Activated CD4-positive, alpha-beta T cell treated with anti-CD3 and anti-CD28 coated beads for 36 hours (primary cell): ENCODE measurements at regions not wholly inside any gene's neighbourhood (a gene's known extent, or its start where the extent isn't known, plus 50 kb on each side); places are given as distances from the start of the nearest gene placed in this dataset.
A peak's percentile ranks its signal among the peaks of the same experiment; 100 is the strongest.
"Not testable (repeated sequence)": the region's sequence is repeated elsewhere in the genome, so short reads cannot be mapped to it uniquely, and the experiment has no call there.

Source experiments
- ATAC-seq: fragments of 200-7000 bp; cut with Tn5 transposase; one replicate; pipeline ENCODE4 v1.10.0; 2021; ENCODE audit warnings: mild to moderate bottlenecking, moderate library complexity
- CTCF ChIA-PET: fragments of 350-600 bp; sonication (Branson Sonifier 250); formaldehyde crosslinking; loops from one replicate; lab custom pipeline; 2021; ENCODE audit warnings: antibody characterized with exemption; lab: Charles Lee
- POLR2A ChIA-PET: fragments of 350-600 bp; sonication (Branson Sonifier 250); formaldehyde crosslinking; loops from one replicate; lab custom pipeline; 2021; ENCODE audit warnings: antibody characterized with exemption, inconsistent platforms; lab: Charles Lee
- DNase-seq: peaks from one replicate; pipeline ENCODE4 v3.0.0-alpha.2; 2020
- H3K27ac Mint-ChIP-seq: one replicate; pipeline ENCODE4 v1.8.0; 2021; ENCODE audit warnings: mixed read lengths
- H3K27me3 Mint-ChIP-seq: one replicate; pipeline ENCODE4 v1.8.0; 2021; ENCODE audit warnings: mixed read lengths
- H3K36me3 Mint-ChIP-seq: one replicate; pipeline ENCODE4 v1.8.0; 2021; ENCODE audit warnings: low read depth, mixed read lengths
- H3K4me1 Mint-ChIP-seq: one replicate; pipeline ENCODE4 v1.8.0; 2021; ENCODE audit warnings: mixed read lengths
- H3K4me3 Mint-ChIP-seq: one replicate; pipeline ENCODE4 v1.8.0; 2021; ENCODE audit warnings: mild to moderate bottlenecking, moderate library complexity, mixed read lengths
- H3K9me3 Mint-ChIP-seq: one replicate; pipeline ENCODE4 v1.8.0; 2021; ENCODE audit warnings: low read depth, mixed read lengths
- intact Hi-C, 2 experiments: fragments of 100-400 bp; cut with DNase I in 1 of 2; cut with micrococcal nuclease in 1 of 2; formaldehyde crosslinking; loops; one replicate each; pipeline versions ENCODE4 v1.14.2 to v1.15.1; 2022 to 2024; cut with DNase I, micrococcal nuclease

- DNase-seq: no peak
- no peaks in the 10 kb centered on the region for H3K36me3 Mint-ChIP-seq
- no peaks in the 10 kb centered on the region for H3K4me1 Mint-ChIP-seq
- intact Hi-C loops: no loop called here
- ChIA-PET CTCF (no interaction called here), POLR2A (no interaction called here)
- H3K4me3 Mint-ChIP-seq: no peak overlapping the region
- H3K27me3 Mint-ChIP-seq: no peaks in the 10 kb centered on the region
- no peaks in the 10 kb centered on the region for H3K9me3 Mint-ChIP-seq
- ATAC-seq: no peak
- H3K27ac Mint-ChIP-seq: no peak overlapping the region
These were observed 330.7 kb downstream of the NR4A2 start for GRCh38 chr2:156001851-156002250.

GRCh38 chr2:155997538-155997937, 335.0 kb downstream of the NR4A2 start:
- POLR2A ChIA-PET: no interaction called here
- ATAC-seq: no peak

DNA sequence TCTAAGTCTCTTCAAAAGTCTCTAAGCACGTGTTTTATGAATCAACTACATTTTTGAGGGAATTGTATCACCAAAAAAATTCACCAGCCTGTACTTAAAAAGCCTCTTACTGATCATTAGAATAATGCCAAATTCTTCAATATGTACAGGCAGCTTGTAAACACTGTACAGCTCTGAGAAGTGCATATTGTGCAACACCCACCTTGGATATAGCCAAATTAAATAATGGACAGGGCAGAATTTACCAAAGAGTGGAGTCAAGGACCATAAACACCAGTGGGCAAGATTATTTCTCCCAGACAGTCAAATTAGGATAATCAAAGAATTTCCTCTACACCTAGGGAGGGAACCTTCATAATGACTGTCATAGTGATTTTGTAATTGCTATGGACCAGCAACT, 338.2 kb downstream of the NR4A2 start:
- ATAC-seq: no peak
- Mint-ChIP-seq H3K27me3 (no peaks in the 10 kb centered on the region), H3K27ac (no peak overlapping the region), H3K4me3 (no peak overlapping the region), H3K4me1 (no peaks in the 10 kb centered on the region), H3K36me3 (no peaks in the 10 kb centered on the region), H3K9me3 (no peaks in the 10 kb centered on the region)
- POLR2A ChIA-PET: no interaction called here
- DNase-seq: no peak
- intact Hi-C loops: no loop called here
- CTCF ChIA-PET: no interaction called here

More at GRCh38 chr2:155997538-155997937, 335.0 kb downstream of the NR4A2 start:
- intact Hi-C loops: no loop called here
- Mint-ChIP-seq H3K27me3 (no peaks in the 10 kb centered on the region), H3K27ac (no peak overlapping the region), H3K4me1 (no peaks in the 10 kb centered on the region), H3K36me3 (no peaks in the 10 kb centered on the region), H3K4me3 (no peak overlapping the region), H3K9me3 (no peaks in the 10 kb centered on the region)
- DNase-seq: no peak
- CTCF ChIA-PET: no interaction called here

- ChIA-PET CTCF (no interaction called here), POLR2A (no interaction called here)
- H3K4me1 Mint-ChIP-seq: no peaks in the 10 kb centered on the region
- no peaks in the 10 kb centered on the region for H3K9me3 Mint-ChIP-seq
- intact Hi-C loops: no loop called here
- H3K4me3 Mint-ChIP-seq: no peak overlapping the region
- DNase-seq (no peak), ATAC-seq (no peak)
- no peaks in the 10 kb centered on the region for H3K27me3 Mint-ChIP-seq
- no peaks in the 10 kb centered on the region for H3K36me3 Mint-ChIP-seq
- no peak overlapping the region for H3K27ac Mint-ChIP-seq
These were observed 348.7 kb downstream of the NR4A2 start for GRCh38 chr2:155983845-155984244.

- no peak overlapping the region for H3K4me3 Mint-ChIP-seq
- DNase-seq: no peak
- ChIA-PET CTCF (no interaction called here), POLR2A (no interaction called here)
- intact Hi-C loops: no loop called here
- no peak for ATAC-seq
- H3K27ac Mint-ChIP-seq: no peak overlapping the region
- no peaks in the 10 kb centered on the region for H3K36me3 Mint-ChIP-seq
- H3K4me1 Mint-ChIP-seq: no peaks in the 10 kb centered on the region
- H3K27me3 Mint-ChIP-seq: no peaks in the 10 kb centered on the region
- H3K9me3 Mint-ChIP-seq: no peaks in the 10 kb centered on the region
These were observed 350.4 kb downstream of the NR4A2 start for GRCh38 chr2:155982135-155982534.

DNA sequence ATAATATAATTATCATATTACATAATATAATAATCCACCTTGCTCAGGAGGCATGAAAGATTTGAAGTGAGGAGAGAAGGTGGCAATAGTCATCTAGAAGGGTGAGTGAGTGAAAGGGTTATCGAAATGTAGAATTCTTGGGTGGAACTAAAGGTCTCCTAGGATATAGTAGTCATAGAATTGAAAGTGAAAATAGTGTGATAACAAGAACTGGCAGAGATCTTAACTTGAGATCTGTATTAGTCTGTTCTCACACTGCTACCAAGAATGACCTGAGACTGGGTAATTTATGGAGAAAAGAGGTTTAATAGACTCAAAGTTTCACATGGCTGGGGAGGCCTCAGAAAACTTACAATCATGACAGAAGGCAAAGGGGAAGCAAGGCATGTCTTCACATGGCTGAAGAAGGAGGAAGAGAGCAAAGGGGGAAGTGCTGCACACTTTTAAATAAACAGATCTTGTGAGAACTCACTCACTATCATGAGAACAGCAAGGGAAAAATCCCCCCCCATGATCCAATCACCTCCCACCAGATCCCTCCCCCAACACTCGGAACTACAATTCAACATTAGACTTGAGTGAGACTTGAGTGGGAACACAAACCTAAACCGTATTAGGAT, 351.5 kb downstream of the NR4A2 start:
- intact Hi-C loops: no loop called here
- H3K4me3 Mint-ChIP-seq: no peak overlapping the region
- no peaks in the 10 kb centered on the region for H3K4me1 Mint-ChIP-seq
- ATAC-seq (peak; percentile 55), DNase-seq (no peak)
- ChIA-PET POLR2A (no interaction called here), CTCF (no interaction called here)
- no peaks in the 10 kb centered on the region for H3K36me3 Mint-ChIP-seq
- H3K9me3 Mint-ChIP-seq: no peaks in the 10 kb centered on the region
- H3K27me3 Mint-ChIP-seq: no peaks in the 10 kb centered on the region
- no peak overlapping the region for H3K27ac Mint-ChIP-seq

DNA sequence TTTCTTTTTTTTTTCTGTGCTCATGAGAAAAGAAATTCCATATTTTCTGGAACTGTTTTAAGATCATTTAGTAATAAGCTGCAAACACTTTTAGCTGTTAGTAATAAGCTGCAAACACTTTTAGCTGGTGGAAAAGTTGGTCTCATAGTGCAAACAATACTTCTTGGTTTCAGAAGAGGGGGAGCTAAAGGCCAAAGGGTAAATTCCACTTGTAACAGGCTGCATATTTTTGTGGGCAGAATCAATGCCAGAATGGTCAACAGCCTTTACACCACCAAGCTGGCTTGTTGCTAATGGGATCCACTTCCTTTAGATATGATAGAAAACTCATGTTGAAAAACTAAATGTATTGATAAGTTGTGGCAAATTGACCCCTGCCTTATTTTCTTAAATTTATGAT, 356.8 kb downstream of the NR4A2 start:
- no peaks in the 10 kb centered on the region for H3K9me3 Mint-ChIP-seq
- no peaks in the 10 kb centered on the region for H3K36me3 Mint-ChIP-seq
- ChIA-PET CTCF (no interaction called here), POLR2A (no interaction called here)
- intact Hi-C loops: no loop called here
- no peak overlapping the region for H3K4me3 Mint-ChIP-seq
- ATAC-seq (no peak), DNase-seq (no peak)
- H3K27me3 Mint-ChIP-seq: no peaks in the 10 kb centered on the region
- H3K27ac Mint-ChIP-seq: no peak overlapping the region
- H3K4me1 Mint-ChIP-seq: no peaks in the 10 kb centered on the region

DNA sequence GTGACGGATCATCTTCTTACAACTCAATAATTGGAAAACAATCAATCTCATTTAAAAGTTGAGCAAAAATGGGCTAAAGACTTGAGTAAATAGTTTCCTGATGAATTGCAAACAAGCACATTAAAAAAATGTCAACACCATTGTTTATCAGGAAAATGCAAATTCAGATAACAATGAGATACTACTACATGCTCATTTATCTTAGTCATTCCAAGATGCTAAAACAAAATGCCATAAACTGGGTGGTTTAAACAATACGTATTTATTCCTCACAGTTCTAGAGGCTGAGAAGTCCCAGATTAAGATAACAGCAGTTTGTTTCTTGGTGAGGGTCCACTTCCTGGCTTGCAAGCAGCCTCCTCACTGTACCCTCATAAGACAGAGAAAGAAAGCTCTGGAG, 359.6 kb downstream of the NR4A2 start:
- H3K36me3 Mint-ChIP-seq: no peaks in the 10 kb centered on the region
- ATAC-seq (no peak), DNase-seq (no peak)
- H3K27me3 Mint-ChIP-seq: no peaks in the 10 kb centered on the region
- ChIA-PET POLR2A (no interaction called here), CTCF (no interaction called here)
- intact Hi-C loops: no loop called here
- H3K27ac Mint-ChIP-seq: no peak overlapping the region
- H3K9me3 Mint-ChIP-seq: no peaks in the 10 kb centered on the region
- H3K4me1 Mint-ChIP-seq: no peaks in the 10 kb centered on the region
- H3K4me3 Mint-ChIP-seq: no peak overlapping the region

DNA sequence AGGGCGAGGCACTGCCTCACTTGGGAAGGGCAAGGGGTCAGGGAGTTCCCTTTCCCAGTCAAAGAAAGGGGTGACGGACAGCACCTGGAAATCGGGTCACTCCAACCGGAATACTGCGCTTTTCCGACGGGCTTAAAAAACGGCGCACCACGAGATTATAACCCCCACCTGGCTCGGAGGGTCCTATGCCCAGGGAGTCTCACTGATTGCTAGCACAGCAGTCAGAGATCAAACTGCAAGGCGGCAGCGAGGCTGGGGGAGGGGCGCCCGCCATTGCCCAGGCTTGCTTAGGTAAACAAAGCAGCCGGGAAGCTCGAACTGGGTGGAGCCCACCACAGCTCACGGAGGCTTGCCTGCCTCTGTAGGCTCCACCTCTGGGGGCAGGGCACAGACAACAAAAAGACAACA, 366.5 kb downstream of the NR4A2 start:
- DNase-seq, POLR2A ChIA-PET, H3K4me3 Mint-ChIP-seq, H3K4me1 Mint-ChIP-seq, H3K36me3 Mint-ChIP-seq, H3K9me3 Mint-ChIP-seq, CTCF ChIA-PET, intact Hi-C loops, H3K27ac Mint-ChIP-seq, H3K27me3 Mint-ChIP-seq, ATAC-seq: not testable (repeated sequence)

DNA sequence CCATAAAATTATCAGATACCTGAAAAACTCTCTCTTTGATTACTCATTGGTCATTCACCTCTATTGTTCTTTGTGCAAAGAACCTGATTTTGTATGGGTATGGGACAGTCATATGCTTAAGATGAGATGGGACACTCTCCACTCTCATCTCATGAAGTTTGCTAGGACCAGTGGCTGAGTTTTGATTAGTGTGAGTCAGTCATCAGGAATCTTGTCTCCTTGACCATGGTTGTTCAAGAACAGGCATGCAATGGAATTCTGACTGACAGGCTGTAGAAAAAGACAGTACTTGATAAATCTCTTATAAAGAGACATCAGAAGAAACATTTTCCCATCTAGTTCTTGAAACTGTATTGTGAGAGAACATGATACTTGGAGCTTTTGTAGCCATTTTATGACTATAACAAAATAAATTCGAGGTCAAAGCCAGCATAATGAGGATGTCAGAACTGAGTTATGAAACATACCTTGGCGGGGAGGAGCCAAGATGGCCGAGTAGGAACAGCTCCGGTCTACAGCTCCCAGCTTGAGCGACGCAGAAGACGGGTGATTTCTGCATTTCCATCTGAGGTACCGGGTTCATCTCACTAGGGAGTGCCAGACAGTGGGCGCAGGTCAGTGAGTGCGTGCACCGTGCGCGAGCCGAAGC, 367.0 kb downstream of the NR4A2 start:
- Mint-ChIP-seq H3K36me3 (no peaks in the 10 kb centered on the region), H3K27ac (no peak overlapping the region), H3K4me3 (no peak overlapping the region), H3K9me3 (no peaks in the 10 kb centered on the region), H3K4me1 (no peaks in the 10 kb centered on the region), H3K27me3 (no peaks in the 10 kb centered on the region)
- intact Hi-C loops: no loop called here
- CTCF ChIA-PET: no interaction called here
- no peak for DNase-seq
- ATAC-seq: no peak
- POLR2A ChIA-PET: no interaction called here

- H3K4me1 Mint-ChIP-seq: no peaks in the 10 kb centered on the region
- ChIA-PET CTCF (no interaction called here), POLR2A (no interaction called here)
- DNase-seq (no peak), ATAC-seq (no peak)
- H3K27ac Mint-ChIP-seq: no peak overlapping the region
- no peaks in the 10 kb centered on the region for H3K36me3 Mint-ChIP-seq
- no peaks in the 10 kb centered on the region for H3K27me3 Mint-ChIP-seq
- intact Hi-C loops: no loop called here
- no peaks in the 10 kb centered on the region for H3K9me3 Mint-ChIP-seq
- no peak overlapping the region for H3K4me3 Mint-ChIP-seq
These were observed 370.9 kb downstream of the NR4A2 start for GRCh38 chr2:155961641-155962040.

DNA sequence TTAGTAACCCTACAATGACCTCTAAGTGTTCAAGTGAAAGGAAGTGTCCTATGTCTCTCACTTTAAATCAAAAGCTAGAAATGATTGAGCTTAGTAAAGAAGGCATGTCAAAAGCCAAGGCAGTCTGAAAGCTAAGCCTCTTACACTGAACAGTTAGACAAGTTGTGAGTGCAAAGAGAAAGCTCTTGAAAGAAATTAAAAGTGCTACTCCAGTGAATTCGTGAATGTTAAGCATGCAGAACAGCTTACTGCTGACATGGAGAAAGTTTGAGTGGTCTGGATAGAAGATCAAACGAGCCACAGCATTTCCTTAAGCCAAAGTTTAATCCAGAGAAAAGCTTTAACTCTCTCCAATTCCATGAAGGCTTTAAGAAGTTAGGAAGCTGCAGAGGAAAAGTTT, 373.7 kb downstream of the NR4A2 start:
- Mint-ChIP-seq H3K4me1 (no peaks in the 10 kb centered on the region), H3K4me3 (no peak overlapping the region), H3K36me3 (no peaks in the 10 kb centered on the region), H3K27ac (no peak overlapping the region), H3K9me3 (no peaks in the 10 kb centered on the region), H3K27me3 (no peaks in the 10 kb centered on the region)
- ChIA-PET CTCF (no interaction called here), POLR2A (no interaction called here)
- no peak for DNase-seq
- intact Hi-C loops: no loop called here
- no peak for ATAC-seq
